ENCODE measurements at regions not wholly inside any gene's neighbourhood (a gene's known extent, or its start where the extent isn't known, plus 50 kb on each side); places are given as distances from the start of the nearest gene placed in this dataset.

GRCh38 chr7:118836933-118837332 lies 612.4 kb downstream of the ANKRD7 start:
- dilution Hi-C loops (cut with MboI; ENCODE audit: extremely low pct_ligation_motif_present, low sequenced_read_pairs): no loop called here
- Histone ChIP-seq H3K9ac (ENCODE audit: control insufficient read depth, extremely low read depth, insufficient read depth, low read length) (no peak overlapping the region), H3K9me1 (ENCODE audit: control insufficient read depth, extremely low read depth, insufficient read depth, low read length) (no peaks in the 10 kb centered on the region), H3K27me3 (ENCODE audit: control insufficient read depth, extremely low read depth, insufficient read depth, low read length) (no peaks in the 10 kb centered on the region), H3K9me3 (ENCODE audit: control insufficient read depth, low read depth, low read length) (peaks cover 3% of the 10 kb centered on the region), H3K36me3 (ENCODE audit: control insufficient read depth in 2 of 2, extremely low read depth in 1 of 2, insufficient read depth in 2 of 2, low read length in 2 of 2) (no peaks in the 10 kb centered on the region), H4K20me1 (ENCODE audit: control insufficient read depth, extremely low read depth, insufficient read depth, low read length) (no peaks in the 10 kb centered on the region), H2AFZ (ENCODE audit: control insufficient read depth, low read length) (no peak overlapping the region), H3K79me2 (ENCODE audit: control insufficient read depth, insufficient read depth, low read length) (no peaks in the 10 kb centered on the region), H3K4me1 (ENCODE audit: control insufficient read depth, extremely low read depth, insufficient read depth, low read length) (no peaks in the 10 kb centered on the region), H3K4me3 (ENCODE audit: control insufficient read depth in 2 of 3, extremely low read depth in 1 of 3, insufficient read depth in 2 of 3, low read depth in 1 of 3, low read length in 3 of 3) (no peak overlapping the region), H3K4me2 (ENCODE audit: control insufficient read depth, extremely low read depth, insufficient read depth, low read depth, low read length) (no peak overlapping the region), H3K27ac (ENCODE audit: control insufficient read depth, insufficient read depth, low read length) (no peak overlapping the region)
- no peak for TF ChIP-seq CTCF (optimal IDR thresholded peaks at IDR 0.05 in 1 of 3, IDR thresholded peaks at IDR 0.05 in 1 of 3, conservative IDR thresholded peaks at IDR 0.05 in 1 of 3; ENCODE audit: extremely low read depth in 1 of 3, insufficient read depth in 2 of 3, low read length in 3 of 3)
- TF ChIP-seq EZH2 (IDR thresholded peaks at IDR 0.05; ENCODE audit: low read length): no peak
- DNase-seq (ENCODE audit: low read depth, low spot score) (no peak), FAIRE-seq (no peak)

GRCh38 chr7:118839515-118839914 lies 615.0 kb downstream of the ANKRD7 start:
- TF ChIP-seq CTCF (optimal IDR thresholded peaks at IDR 0.05 in 1 of 3, IDR thresholded peaks at IDR 0.05 in 1 of 3, conservative IDR thresholded peaks at IDR 0.05 in 1 of 3; ENCODE audit: extremely low read depth in 1 of 3, insufficient read depth in 2 of 3, low read length in 3 of 3) (no peak), EZH2 (IDR thresholded peaks at IDR 0.05; ENCODE audit: low read length) (no peak)
- dilution Hi-C loops (cut with MboI; ENCODE audit: extremely low pct_ligation_motif_present, low sequenced_read_pairs): no loop called here

More at GRCh38 chr7:118839515-118839914, 615.0 kb downstream of the ANKRD7 start:
- no peak overlapping the region for H3K4me3 ChIP-seq (ENCODE audit: control insufficient read depth in 2 of 3, extremely low read depth in 1 of 3, insufficient read depth in 2 of 3, low read depth in 1 of 3, low read length in 3 of 3)
- H3K9me1 ChIP-seq (ENCODE audit: control insufficient read depth, extremely low read depth, insufficient read depth, low read length): no peaks in the 10 kb centered on the region
- no peaks in the 10 kb centered on the region for H3K27me3 ChIP-seq (ENCODE audit: control insufficient read depth, extremely low read depth, insufficient read depth, low read length)
- no peak overlapping the region for H2AFZ ChIP-seq (ENCODE audit: control insufficient read depth, low read length)
- no peak overlapping the region for H3K27ac ChIP-seq (ENCODE audit: control insufficient read depth, insufficient read depth, low read length)
- no peaks in the 10 kb centered on the region for H4K20me1 ChIP-seq (ENCODE audit: control insufficient read depth, extremely low read depth, insufficient read depth, low read length)
- no peaks in the 10 kb centered on the region for H3K9me3 ChIP-seq (ENCODE audit: control insufficient read depth, low read depth, low read length)
- DNase-seq (ENCODE audit: low read depth, low spot score) (no peak), FAIRE-seq (no peak)
- H3K4me1 ChIP-seq (ENCODE audit: control insufficient read depth, extremely low read depth, insufficient read depth, low read length): peaks cover 1% of the 10 kb centered on the region
- no peak overlapping the region for H3K9ac ChIP-seq (ENCODE audit: control insufficient read depth, extremely low read depth, insufficient read depth, low read length)
- H3K4me2 ChIP-seq (ENCODE audit: control insufficient read depth, extremely low read depth, insufficient read depth, low read depth, low read length): no peak overlapping the region
- H3K36me3 ChIP-seq (ENCODE audit: control insufficient read depth in 2 of 2, extremely low read depth in 1 of 2, insufficient read depth in 2 of 2, low read length in 2 of 2): no peaks in the 10 kb centered on the region
- H3K79me2 ChIP-seq (ENCODE audit: control insufficient read depth, insufficient read depth, low read length): no peaks in the 10 kb centered on the region

Measured in keratinocyte (primary cell).